B cell (primary cell): ENCODE measurements at regions not wholly inside any gene's neighbourhood (a gene's known extent, or its start where the extent isn't known, plus 50 kb on each side); places are given as distances from the start of the nearest gene placed in this dataset.

Experiments
- CTCF ChIP-seq: fragments of 200-600 bp; IDR thresholded peaks from one replicate; pipeline ENCODE4 v1.8.0; 2022; ENCODE audit warnings: antibody characterized with exemption, mild to moderate bottlenecking
- EZH2 ChIP-seq: IDR thresholded peaks from 2 replicates; pipeline ENCODE4 v1.6.1; 2012; ENCODE audit warnings: borderline replicate concordance, low read depth, mild to moderate bottlenecking, moderate library complexity, low read length; ENCODE audit not compliant: insufficient read depth, poor library complexity, severe bottlenecking

- TF ChIP-seq CTCF, result no peak
- no peak for TF ChIP-seq EZH2
These were observed 68.1 kb upstream of the RRP15 start for GRCh38 chr1:218217040-218217439.
